ENCODE measurements at regions not wholly inside any gene's neighbourhood (a gene's known extent, or its start where the extent isn't known, plus 50 kb on each side); places are given as distances from the start of the nearest gene placed in this dataset.

DNA sequence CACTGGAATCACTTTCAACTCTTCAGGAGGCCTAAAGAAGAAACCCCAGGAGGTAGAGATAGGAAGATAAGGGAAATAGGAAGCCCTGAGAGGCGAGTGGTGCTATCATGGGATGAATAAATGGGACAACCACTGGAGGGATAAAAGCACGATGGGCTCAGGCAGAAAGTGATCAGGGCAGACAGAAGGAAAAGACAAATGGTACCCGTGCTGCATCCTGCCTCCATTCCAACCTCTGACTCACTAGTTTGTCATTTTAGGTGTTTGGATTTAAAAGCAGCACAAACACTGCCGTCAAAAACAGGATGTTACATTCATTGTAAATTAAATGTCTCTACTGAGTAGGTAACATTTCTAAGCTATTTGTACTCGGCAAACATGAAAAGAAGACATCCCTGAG is 314.3 kb upstream of the HTR2A start:
- no peaks in the 10 kb centered on the region for H3K27me3 ChIP-seq
- no peak overlapping the region for H3K4me3 ChIP-seq
- intact Hi-C loops (cut with DNase I; ENCODE audit: low total_unique reads), result no loop called here
- no peak for DNase-seq (ENCODE audit: low spot score in 2 of 2)
- no peak overlapping the region for H3K27ac ChIP-seq
- no peaks in the 10 kb centered on the region for H3K36me3 ChIP-seq
- H3K4me1 ChIP-seq, result no peaks in the 10 kb centered on the region
- TF ChIP-seq POLR2AphosphoS5 (IDR thresholded peaks at IDR 0.05), result no peak
- TF ChIP-seq, protein P1, sequence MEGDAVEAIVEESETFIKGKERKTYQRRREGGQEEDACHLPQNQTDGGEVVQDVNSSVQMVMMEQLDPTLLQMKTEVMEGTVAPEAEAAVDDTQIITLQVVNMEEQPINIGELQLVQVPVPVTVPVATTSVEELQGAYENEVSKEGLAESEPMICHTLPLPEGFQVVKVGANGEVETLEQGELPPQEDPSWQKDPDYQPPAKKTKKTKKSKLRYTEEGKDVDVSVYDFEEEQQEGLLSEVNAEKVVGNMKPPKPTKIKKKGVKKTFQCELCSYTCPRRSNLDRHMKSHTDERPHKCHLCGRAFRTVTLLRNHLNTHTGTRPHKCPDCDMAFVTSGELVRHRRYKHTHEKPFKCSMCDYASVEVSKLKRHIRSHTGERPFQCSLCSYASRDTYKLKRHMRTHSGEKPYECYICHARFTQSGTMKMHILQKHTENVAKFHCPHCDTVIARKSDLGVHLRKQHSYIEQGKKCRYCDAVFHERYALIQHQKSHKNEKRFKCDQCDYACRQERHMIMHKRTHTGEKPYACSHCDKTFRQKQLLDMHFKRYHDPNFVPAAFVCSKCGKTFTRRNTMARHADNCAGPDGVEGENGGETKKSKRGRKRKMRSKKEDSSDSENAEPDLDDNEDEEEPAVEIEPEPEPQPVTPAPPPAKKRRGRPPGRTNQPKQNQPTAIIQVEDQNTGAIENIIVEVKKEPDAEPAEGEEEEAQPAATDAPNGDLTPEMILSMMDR (IDR thresholded peaks at IDR 0.05), result no peak
- TF ChIP-seq POLR2A (IDR thresholded peaks at IDR 0.05), result no peak
- H3K9me3 ChIP-seq, result no peaks in the 10 kb centered on the region

- DNase-seq (ENCODE audit: low spot score in 2 of 2), result no peak
Measured at GRCh38 chr13:47206111-47206510, 309.3 kb upstream of the HTR2A start.

GRCh38 chr13:47190696-47191305 is 293.9 kb upstream of the HTR2A start:
- TF ChIP-seq, protein P1 (IDR thresholded peaks at IDR 0.05), result no peak
- TF ChIP-seq POLR2A (IDR thresholded peaks at IDR 0.05) (no peak), POLR2AphosphoS5 (IDR thresholded peaks at IDR 0.05) (no peak)
- intact Hi-C loops (cut with DNase I; ENCODE audit: low total_unique reads), result no loop called here

More at GRCh38 chr13:47206111-47206510, 309.3 kb upstream of the HTR2A start:
- Histone ChIP-seq H3K36me3 (no peaks in the 10 kb centered on the region), H3K27me3 (no peaks in the 10 kb centered on the region), H3K4me3 (no peak overlapping the region), H3K4me1 (no peaks in the 10 kb centered on the region), H3K27ac (no peak overlapping the region), H3K9me3 (peaks cover 0 to 5% of the 10 kb centered on the region in 2 donors)
- intact Hi-C loops (cut with DNase I; ENCODE audit: low total_unique reads), result no loop called here
- TF ChIP-seq POLR2AphosphoS5 (IDR thresholded peaks at IDR 0.05) (no peak), POLR2A (IDR thresholded peaks at IDR 0.05) (no peak)
- TF ChIP-seq, protein P1 (IDR thresholded peaks at IDR 0.05), result no peak

DNA sequence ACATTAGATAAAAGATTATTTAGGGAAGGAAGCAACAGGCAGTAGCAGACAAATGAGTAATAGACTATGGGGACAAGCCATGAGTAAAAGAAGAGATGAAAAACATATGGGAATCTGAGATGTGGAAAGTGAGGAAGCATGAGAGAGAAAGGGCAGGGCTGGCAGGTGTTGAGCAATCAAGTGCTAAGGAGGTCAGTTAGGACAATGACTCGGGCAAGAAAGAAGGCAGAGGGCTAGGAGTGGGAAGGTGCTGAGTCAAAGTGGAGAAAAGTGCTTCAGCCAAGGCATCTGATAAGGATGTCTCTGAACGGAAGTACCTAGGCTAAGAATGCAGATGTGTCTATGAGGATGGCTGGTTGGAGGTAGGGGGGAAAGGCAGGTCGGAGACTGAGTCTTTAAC is 291.9 kb upstream of the HTR2A start:
- no peaks in the 10 kb centered on the region for H3K9me3 ChIP-seq
- H3K4me3 ChIP-seq, result no peak overlapping the region
- no peaks in the 10 kb centered on the region for H3K27me3 ChIP-seq
- H3K36me3 ChIP-seq, result no peaks in the 10 kb centered on the region
- H3K4me1 ChIP-seq, result no peaks in the 10 kb centered on the region
- no peak overlapping the region for H3K27ac ChIP-seq
- TF ChIP-seq POLR2A (IDR thresholded peaks at IDR 0.05) (no peak), POLR2AphosphoS5 (IDR thresholded peaks at IDR 0.05) (no peak)
- TF ChIP-seq, protein P1 (IDR thresholded peaks at IDR 0.05), result no peak
- intact Hi-C loops (cut with DNase I; ENCODE audit: low total_unique reads), result no loop called here
- no peak for DNase-seq (ENCODE audit: low spot score in 2 of 2)

More at GRCh38 chr13:47190696-47191305, 293.9 kb upstream of the HTR2A start:
- no peak for DNase-seq (ENCODE audit: low spot score in 2 of 2)
- Histone ChIP-seq H3K4me1 (no peaks in the 10 kb centered on the region), H3K36me3 (no peaks in the 10 kb centered on the region), H3K27ac (no peak overlapping the region), H3K27me3 (no peaks in the 10 kb centered on the region), H3K4me3 (no peak overlapping the region), H3K9me3 (no peaks in the 10 kb centered on the region)

- DNase-seq (ENCODE audit: low spot score in 2 of 2), result no peak
- intact Hi-C loops (cut with DNase I; ENCODE audit: low total_unique reads), result no loop called here
Measured at GRCh38 chr13:47186471-47186870, 289.6 kb upstream of the HTR2A start.

More at GRCh38 chr13:47186471-47186870, 289.6 kb upstream of the HTR2A start:
- H3K27ac ChIP-seq, result no peak overlapping the region
- no peaks in the 10 kb centered on the region for H3K9me3 ChIP-seq
- H3K4me3 ChIP-seq, result no peak overlapping the region
- no peaks in the 10 kb centered on the region for H3K36me3 ChIP-seq
- TF ChIP-seq POLR2AphosphoS5 (IDR thresholded peaks at IDR 0.05), result no peak
- TF ChIP-seq, protein P1 (IDR thresholded peaks at IDR 0.05), result no peak
- no peak for TF ChIP-seq POLR2A (IDR thresholded peaks at IDR 0.05)
- no peaks in the 10 kb centered on the region for H3K27me3 ChIP-seq
- H3K4me1 ChIP-seq, result no peaks in the 10 kb centered on the region
